Subcutaneous abdominal adipose tissue (tissue), 5 donors: ENCODE measurements at regions not wholly inside any gene's neighbourhood (a gene's known extent, or its start where the extent isn't known, plus 50 kb on each side); places are given as distances from the start of the nearest gene placed in this dataset.

Source experiments
- H3K27ac ChIP-seq: one replicate; pipeline ENCODE4 v1.7.0; 2013; ENCODE audit warnings: low read depth, mild to moderate bottlenecking, inconsistent platforms, low read length, moderate library complexity
- H3K27me3 ChIP-seq, 5 donors: one replicate each; pipeline ENCODE4 v1.7.0; 2013; ENCODE audit warnings: low read length in 5 of 5, inconsistent platforms in 1 of 5; ENCODE audit not compliant: control insufficient read depth in 5 of 5, insufficient read depth in 4 of 5
- H3K36me3 ChIP-seq, 5 donors: one replicate each; pipeline ENCODE4 v1.7.0; 2013; ENCODE audit warnings: low read length in 5 of 5; ENCODE audit not compliant: control insufficient read depth in 5 of 5, insufficient read depth in 5 of 5
- H3K4me1 ChIP-seq, 5 donors: one replicate each; pipeline ENCODE4 v1.7.0; 2013; ENCODE audit warnings: low read length in 5 of 5, mild to moderate bottlenecking in 3 of 5, moderate library complexity in 1 of 5; ENCODE audit not compliant: control insufficient read depth in 5 of 5, insufficient read depth in 5 of 5
- H3K4me3 ChIP-seq, 5 donors: one replicate each; pipeline ENCODE4 v1.7.0; 2013; ENCODE audit warnings: low read length in 5 of 5, low read depth in 1 of 5
- H3K9ac ChIP-seq, 5 donors: one replicate each; pipeline ENCODE4 v1.7.0; 2013; ENCODE audit warnings: low read length in 5 of 5, mild to moderate bottlenecking in 4 of 5, moderate library complexity in 3 of 5
- H3K9me3 ChIP-seq, 5 donors: one replicate each; pipeline ENCODE4 v1.7.0; 2013; ENCODE audit warnings: low read length in 5 of 5; ENCODE audit not compliant: control insufficient read depth in 5 of 5
- donor health status: healthy.
- donor health status: healthy.
- donor health status: healthy.
- donor health status: healthy.
- donor health status: healthy.

DNA sequence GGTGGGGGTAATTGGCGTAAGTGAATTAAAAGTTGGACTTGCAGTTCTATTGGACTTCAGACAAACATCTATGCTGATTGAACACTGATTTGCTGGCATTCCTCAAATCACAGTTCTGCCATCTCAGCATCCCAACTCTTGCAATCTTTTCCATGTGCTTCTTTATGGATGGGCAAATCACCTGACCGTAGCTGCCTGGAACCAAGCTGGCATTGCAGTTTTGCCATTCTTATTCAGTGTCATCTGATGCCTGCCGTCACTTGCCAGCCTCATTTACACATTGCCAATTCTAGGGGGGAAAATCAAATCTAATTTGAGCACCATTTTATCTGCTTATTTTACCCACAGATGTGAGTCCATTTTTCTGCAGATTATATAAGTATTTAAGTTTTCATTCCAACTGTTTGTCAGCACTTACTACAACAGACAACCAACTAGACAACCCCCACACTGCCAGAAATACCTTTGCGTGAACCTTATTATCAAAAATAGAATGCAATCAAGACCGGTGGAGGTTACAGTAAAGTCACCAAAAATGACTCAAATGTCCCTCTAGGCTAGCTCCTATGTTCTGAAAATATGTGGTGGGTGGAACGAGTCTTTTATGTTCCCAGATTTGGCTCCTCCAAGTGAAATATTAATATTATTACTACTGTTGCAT, 172.3 kb upstream of the CTBP2 start:
- Histone ChIP-seq H3K27me3 (no peaks in the 10 kb centered on the region), H3K9ac (no peak overlapping the region), H3K9me3 (no peaks in the 10 kb centered on the region), H3K36me3 (no peaks in the 10 kb centered on the region), H3K4me1 (no peaks in the 10 kb centered on the region), H3K4me3 (no peak overlapping the region), H3K27ac (no peak overlapping the region)

DNA sequence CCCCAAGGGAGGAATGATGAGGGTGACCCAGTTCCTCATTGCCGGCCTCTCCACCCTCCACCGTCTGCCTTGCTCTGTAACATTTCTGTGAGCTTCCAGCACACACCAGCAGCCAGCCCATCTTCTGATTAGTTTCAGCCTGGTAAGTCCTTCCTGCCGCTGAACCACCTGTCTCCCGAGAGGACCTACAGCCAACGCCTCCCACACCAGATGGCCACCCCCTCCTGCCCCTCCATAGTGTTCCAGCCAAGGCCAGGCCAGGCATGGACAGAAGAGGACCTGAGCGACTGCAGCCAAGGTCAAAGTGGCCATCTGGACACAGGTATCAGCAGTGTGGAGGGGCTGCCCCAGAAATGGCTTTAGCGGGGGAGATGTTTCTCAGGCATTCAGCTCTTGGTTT, 170.7 kb upstream of the CTBP2 start:
- H3K4me3 ChIP-seq: no peak overlapping the region
- H3K27me3 ChIP-seq: no peaks in the 10 kb centered on the region
- H3K36me3 ChIP-seq: no peaks in the 10 kb centered on the region
- no peak overlapping the region for H3K27ac ChIP-seq
- no peaks in the 10 kb centered on the region for H3K4me1 ChIP-seq
- H3K9me3 ChIP-seq: peaks cover 2 to 9% (median 7%) of the 10 kb centered on the region in 5 donors
- no peak overlapping the region for H3K9ac ChIP-seq

DNA sequence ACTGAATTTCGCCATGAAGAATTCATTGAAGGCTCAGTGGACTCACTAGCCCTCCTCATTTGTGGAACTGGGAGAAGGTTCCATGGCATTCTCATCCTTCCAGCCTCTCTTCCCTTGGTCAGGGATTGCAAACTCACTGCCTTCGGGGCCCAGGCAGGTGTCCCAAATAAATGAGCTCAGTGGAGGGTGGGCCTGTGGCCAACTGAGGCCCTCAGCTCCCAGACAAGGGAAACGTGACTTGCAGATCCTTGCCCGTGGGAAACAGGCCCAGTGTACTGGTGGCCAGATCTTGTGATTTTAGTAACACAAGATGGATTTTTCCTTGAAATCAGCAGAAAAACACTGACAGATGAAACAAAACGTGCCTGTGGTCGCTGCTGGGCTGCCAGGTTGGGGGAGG, 168.7 kb upstream of the CTBP2 start:
- no peaks in the 10 kb centered on the region for H3K4me1 ChIP-seq
- no peak overlapping the region for H3K27ac ChIP-seq
- H3K9ac ChIP-seq: no peak overlapping the region
- peaks cover 2 to 12% (median 7%) of the 10 kb centered on the region in 5 donors for H3K9me3 ChIP-seq
- H3K36me3 ChIP-seq: no peaks in the 10 kb centered on the region
- H3K4me3 ChIP-seq: no peak overlapping the region
- peaks cover 0 to 4% (median 0%) of the 10 kb centered on the region in 5 donors for H3K27me3 ChIP-seq

DNA sequence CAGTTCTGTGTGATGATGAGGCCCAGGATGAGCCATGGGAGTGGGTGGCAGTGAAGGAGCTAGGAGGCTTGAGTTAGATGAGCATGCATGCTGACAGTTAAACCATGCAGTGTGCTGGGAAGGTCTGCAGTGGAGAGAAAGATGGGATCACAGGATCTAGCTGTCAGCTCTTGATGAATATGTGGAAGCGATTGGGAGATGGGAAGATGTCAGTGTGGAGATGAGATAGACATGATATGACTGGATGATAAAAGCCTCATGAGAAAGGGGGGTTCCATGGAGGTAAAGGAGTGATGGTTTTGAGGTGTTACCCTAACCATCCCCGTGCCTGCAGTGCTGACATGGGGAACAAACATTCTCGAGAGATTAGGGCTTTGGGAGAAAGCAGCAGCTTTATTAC, 165.0 kb upstream of the CTBP2 start:
- Histone ChIP-seq H3K9ac (no peak overlapping the region), H3K4me3 (no peak overlapping the region), H3K4me1 (no peaks in the 10 kb centered on the region), H3K36me3 (no peaks in the 10 kb centered on the region), H3K27me3 (peaks cover 0 to 4% (median 0%) of the 10 kb centered on the region in 5 donors), H3K9me3 (peaks cover 2 to 28% (median 22%) of the 10 kb centered on the region in 5 donors), H3K27ac (no peak overlapping the region)

DNA sequence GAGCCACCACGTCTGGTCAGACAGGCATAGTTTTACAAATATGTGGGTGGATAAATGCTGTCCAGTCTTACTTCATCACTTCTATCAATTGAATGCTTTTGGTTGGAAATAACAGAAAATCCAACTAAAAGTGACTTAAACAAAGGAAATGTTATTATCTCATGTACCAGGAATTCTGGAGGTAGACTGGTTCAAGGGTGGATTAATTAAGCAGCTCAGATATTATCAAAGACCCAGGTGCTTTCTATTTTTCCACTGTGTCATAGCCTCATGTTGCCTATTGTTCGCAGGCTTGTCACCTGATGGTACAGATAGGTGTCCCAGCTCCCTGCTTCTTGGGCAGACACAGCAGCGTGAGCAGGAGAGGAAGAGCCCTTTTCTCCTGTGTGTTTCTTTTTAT, 156.1 kb upstream of the CTBP2 start:
- H3K9ac ChIP-seq: no peak overlapping the region
- no peak overlapping the region for H3K4me3 ChIP-seq
- H3K27me3 ChIP-seq: no peaks in the 10 kb centered on the region
- H3K4me1 ChIP-seq: no peaks in the 10 kb centered on the region
- peaks cover 0 to 3% (median 0%) of the 10 kb centered on the region in 5 donors for H3K9me3 ChIP-seq
- H3K27ac ChIP-seq: no peak overlapping the region
- no peaks in the 10 kb centered on the region for H3K36me3 ChIP-seq

DNA sequence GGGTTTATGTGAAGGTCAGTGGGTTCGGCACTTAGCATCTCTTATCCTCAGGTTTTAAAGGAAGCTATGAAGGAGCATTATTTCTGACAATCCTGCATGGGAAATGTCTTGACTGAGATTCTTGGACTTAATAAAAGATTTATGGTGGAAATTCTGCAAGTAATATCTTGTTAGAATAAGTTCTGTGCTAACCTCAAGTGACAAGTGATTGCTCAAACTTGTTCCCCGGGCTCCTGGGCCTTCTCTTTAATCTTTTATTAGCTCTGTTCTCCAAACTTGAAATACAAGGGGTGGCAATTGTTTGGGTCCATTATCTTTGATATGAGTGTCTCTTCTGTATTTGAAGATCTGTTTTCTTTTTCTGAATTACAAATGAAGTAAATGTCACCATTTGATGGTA, 140.6 kb upstream of the CTBP2 start:
- H3K4me1 ChIP-seq: no peaks in the 10 kb centered on the region
- no peak overlapping the region for H3K4me3 ChIP-seq
- no peaks in the 10 kb centered on the region for H3K27me3 ChIP-seq
- H3K27ac ChIP-seq: no peak overlapping the region
- peaks cover 0 to 2% (median 0%) of the 10 kb centered on the region in 5 donors for H3K9me3 ChIP-seq
- H3K36me3 ChIP-seq: no peaks in the 10 kb centered on the region
- H3K9ac ChIP-seq: no peak overlapping the region

DNA sequence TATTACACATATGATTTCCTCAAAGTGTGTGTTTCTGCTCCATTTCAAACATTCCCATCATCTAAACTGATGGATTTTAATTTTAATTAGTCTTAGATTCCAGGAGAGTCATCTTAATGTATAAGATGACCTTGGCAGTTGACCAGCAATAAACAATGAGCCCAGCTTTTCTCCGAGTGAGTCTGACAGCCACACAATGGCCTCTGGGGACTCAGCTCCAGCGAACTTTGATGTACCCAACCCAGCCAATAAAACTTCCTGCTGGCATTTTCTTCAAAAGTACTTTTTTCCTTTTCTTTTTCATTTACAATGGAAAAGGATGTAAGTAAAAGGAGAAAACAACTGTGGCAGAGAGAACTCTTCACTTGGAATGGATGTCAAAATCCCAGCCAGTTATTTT, 139.1 kb upstream of the CTBP2 start:
- H3K4me1 ChIP-seq: no peaks in the 10 kb centered on the region
- no peaks in the 10 kb centered on the region for H3K27me3 ChIP-seq
- no peak overlapping the region for H3K9ac ChIP-seq
- H3K27ac ChIP-seq: no peak overlapping the region
- no peaks in the 10 kb centered on the region for H3K36me3 ChIP-seq
- no peak overlapping the region for H3K4me3 ChIP-seq
- peaks cover 0 to 3% (median 0%) of the 10 kb centered on the region in 5 donors for H3K9me3 ChIP-seq

DNA sequence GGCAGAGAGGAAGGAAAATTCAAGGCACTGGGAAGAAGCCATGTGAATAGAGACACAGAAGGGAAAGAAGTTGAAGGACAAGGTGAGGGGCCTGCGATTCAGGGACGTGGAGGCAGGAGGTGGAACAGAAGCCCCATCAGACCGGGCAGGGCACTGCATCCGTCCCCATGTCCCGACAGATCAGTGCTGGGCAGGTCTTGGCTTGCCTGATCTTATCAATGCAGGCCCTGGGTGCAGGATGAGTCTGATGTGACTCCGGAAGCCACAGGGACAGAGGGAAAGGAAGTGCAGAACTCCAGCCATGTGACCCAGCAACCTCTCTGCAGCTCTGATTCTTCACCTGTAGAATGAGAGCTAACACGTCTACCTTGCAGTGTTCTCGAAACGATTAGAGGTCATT, 136.2 kb upstream of the CTBP2 start:
- Histone ChIP-seq H3K27me3 (peaks cover 0 to 4% (median 0%) of the 10 kb centered on the region in 5 donors), H3K9ac (no peak overlapping the region), H3K4me3 (no peak overlapping the region), H3K36me3 (no peaks in the 10 kb centered on the region), H3K27ac (no peak overlapping the region), H3K4me1 (peaks cover 0 to 2% (median 0%) of the 10 kb centered on the region in 5 donors), H3K9me3 (peaks cover 0 to 3% (median 0%) of the 10 kb centered on the region in 5 donors)

DNA sequence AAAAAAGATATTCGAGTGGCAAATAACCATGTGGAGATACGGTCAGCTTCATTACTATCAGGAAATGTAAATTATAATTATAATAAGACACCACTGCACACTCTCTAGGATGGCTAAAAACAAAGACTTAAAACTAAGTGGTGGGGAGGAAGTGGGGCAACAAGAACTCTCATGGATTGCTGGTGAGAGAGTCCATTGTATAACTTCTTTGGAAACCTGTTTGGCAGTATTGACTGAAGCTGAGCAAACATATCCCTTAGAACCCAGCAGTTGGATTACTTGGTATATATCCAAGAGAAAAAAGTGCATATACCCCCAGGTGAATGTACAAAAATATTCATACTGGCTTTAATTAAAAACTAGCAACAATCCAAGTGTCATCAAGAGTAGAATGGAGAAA, 133.7 kb upstream of the CTBP2 start:
- H3K9me3 ChIP-seq: peaks cover 0 to 7% (median 2%) of the 10 kb centered on the region in 5 donors
- no peak overlapping the region for H3K9ac ChIP-seq
- H3K4me3 ChIP-seq: no peak overlapping the region
- no peaks in the 10 kb centered on the region for H3K36me3 ChIP-seq
- peaks cover 0 to 4% (median 0%) of the 10 kb centered on the region in 5 donors for H3K27me3 ChIP-seq
- peaks cover 0 to 2% (median 0%) of the 10 kb centered on the region in 5 donors for H3K4me1 ChIP-seq
- no peak overlapping the region for H3K27ac ChIP-seq

DNA sequence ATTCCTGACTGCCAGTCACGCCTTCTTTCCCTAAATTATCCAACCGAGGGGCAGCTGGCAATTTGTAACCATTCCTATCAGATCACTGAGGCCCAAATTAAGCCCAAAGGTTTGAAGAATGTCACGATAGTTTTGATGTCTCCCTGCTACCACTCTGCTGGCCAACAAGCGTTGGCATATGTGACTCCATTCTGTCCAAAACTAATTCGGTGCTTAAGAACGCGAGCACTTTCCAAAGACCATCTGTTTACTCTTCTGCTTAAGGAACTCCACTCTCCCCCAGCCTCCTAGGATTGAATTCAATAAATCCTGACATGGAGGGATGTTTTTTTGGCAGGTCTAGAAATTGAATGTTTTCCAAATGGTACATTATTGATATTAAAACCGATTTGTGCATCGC, 131.5 kb upstream of the CTBP2 start:
- Histone ChIP-seq H3K36me3 (no peaks in the 10 kb centered on the region), H3K27ac (no peak overlapping the region), H3K4me1 (peaks cover 0 to 2% (median 0%) of the 10 kb centered on the region in 5 donors), H3K9me3 (peaks cover 0 to 8% (median 2%) of the 10 kb centered on the region in 5 donors), H3K4me3 (no peak overlapping the region), H3K27me3 (peaks cover 0 to 4% (median 0%) of the 10 kb centered on the region in 5 donors), H3K9ac (no peak overlapping the region)
